GM12875 (cell line): ENCODE measurements at regions not wholly inside any gene's neighbourhood (a gene's known extent, or its start where the extent isn't known, plus 50 kb on each side); places are given as distances from the start of the nearest gene placed in this dataset.

Experiments
- H3K4me3 ChIP-seq: one replicate; pipeline ENCODE4 v1.5.1; 2011; ENCODE audit warnings: low read depth, low read length, control low read depth
- TF ChIP-seq, protein P1 (sequence below): IDR thresholded peaks from 2 replicates; pipeline ENCODE4 v1.5.1; 2011; ENCODE audit warnings: low read depth, mild to moderate bottlenecking, control low read depth, inconsistent platforms, low read length, moderate library complexity, borderline replicate concordance; ENCODE audit not compliant: insufficient read depth

DNA sequence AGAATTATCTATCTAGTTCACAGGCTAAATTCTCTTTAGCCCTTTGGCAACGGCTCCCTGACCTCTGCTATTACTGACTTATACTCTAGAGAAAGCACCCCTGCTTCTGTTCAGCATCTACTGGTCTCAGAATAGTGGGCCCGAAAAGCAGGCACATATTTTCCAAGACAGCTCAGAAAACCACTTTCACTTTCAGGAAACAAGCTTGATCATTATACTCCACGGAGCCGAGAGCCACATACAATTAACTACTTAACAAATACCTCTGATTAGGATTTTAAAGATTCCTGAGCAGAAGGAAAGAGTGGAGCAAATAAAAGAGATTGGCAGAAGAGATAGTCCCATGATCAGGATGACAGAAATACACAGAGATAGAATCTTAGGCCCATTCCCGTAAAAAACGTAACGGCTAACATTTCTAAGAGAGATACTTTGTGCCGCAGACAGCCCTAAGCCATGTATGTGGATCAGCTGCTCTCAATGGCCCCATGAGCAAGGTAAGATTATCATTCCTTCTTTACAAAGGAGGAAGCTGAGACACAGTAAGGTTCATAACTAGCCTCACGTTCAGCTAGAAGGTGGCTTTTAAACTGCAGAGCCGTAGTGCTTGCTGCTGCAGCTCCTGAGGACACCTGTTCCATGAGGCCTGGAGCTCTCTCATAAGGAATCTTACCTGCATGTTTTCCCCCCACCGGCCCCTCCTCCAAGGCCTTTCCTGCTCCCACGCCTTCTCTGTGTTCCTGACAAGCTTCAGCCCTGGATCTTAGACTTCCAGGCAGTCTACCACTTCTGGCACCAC lies 227.2 kb downstream of the FOXO1 start:
- TF ChIP-seq, protein P1, sequence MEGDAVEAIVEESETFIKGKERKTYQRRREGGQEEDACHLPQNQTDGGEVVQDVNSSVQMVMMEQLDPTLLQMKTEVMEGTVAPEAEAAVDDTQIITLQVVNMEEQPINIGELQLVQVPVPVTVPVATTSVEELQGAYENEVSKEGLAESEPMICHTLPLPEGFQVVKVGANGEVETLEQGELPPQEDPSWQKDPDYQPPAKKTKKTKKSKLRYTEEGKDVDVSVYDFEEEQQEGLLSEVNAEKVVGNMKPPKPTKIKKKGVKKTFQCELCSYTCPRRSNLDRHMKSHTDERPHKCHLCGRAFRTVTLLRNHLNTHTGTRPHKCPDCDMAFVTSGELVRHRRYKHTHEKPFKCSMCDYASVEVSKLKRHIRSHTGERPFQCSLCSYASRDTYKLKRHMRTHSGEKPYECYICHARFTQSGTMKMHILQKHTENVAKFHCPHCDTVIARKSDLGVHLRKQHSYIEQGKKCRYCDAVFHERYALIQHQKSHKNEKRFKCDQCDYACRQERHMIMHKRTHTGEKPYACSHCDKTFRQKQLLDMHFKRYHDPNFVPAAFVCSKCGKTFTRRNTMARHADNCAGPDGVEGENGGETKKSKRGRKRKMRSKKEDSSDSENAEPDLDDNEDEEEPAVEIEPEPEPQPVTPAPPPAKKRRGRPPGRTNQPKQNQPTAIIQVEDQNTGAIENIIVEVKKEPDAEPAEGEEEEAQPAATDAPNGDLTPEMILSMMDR, result no peak
- H3K4me3 ChIP-seq, result no peak overlapping the region

DNA sequence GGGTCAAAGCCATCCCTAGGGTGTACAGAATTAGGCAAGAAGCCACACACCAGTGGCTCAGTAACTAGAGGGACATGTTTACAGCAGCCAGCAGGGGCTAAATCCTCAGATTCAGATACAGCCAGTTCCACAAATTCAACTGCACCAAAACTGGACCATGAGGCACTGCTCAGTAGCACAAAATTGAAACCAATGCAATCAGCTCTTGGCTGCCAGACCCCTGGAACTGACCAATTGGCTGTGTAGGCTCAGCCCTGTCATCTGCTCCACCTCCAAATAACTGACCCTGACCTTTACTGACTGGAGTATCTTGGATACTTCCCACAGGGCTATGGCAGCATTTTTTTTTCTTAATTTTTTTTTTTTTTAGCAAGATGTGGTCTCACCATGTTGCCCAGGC lies 226.5 kb downstream of the FOXO1 start:
- H3K4me3 ChIP-seq, result no peak overlapping the region
- TF ChIP-seq, protein P1, result no peak

DNA sequence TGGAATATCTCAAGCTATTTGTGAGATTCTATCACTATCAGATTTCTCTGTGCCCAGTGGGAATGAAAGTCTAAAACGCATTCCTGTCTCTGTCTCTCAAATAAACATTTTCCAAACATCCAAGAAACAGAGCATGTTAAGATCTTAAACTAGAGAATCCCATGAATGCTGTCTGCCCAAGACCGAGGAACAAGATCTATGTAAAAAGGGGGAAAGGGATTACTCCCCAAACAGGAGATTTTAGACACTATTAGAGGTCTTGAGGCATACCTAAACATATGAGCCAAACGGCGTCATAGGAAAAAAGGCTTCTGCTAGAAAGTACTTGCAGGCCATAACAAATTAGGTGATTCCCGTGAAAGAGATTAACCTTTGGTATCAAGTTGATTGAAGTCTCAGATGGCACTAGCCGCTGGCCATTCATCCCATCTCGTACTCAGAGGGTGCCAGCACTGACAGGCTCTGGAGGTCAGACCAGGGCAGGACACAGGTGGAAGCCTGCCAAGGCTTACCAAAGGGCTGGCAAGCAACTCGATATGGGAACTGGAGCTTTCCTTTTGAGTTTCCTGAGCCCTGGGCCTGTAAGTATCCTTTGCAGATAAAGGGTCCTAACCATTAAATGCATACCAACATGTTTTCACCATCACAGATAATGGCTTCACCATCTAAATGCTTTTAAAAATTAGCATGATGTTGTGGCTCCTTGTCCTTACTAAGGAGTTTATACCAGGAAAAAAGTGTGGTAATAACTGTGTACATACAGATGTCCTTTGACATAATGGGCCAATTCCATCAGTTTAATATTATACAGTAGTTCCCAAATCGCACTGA lies 225.2 kb downstream of the FOXO1 start:
- H3K4me3 ChIP-seq, result no peak overlapping the region
- TF ChIP-seq, protein P1, result no peak

DNA sequence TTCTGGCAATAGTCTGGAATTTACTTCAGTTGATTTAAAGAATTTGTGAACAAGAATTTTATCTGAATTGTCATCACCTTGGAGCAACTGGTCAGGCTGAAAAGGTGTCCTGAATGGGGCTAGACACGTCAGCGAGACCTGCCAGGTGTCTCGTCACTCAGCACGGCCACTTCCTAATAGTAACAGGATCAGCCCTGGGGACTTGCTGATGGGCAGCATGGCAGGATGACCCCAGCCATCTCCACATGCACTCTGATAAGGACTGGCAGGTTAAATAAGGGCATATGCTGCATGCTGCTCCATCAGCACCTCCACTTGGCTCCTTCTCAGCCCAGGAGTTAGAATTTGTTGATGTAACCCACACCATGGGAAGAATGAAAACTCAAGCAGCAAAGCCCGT lies 224.2 kb downstream of the FOXO1 start:
- no peak overlapping the region for H3K4me3 ChIP-seq
- TF ChIP-seq, protein P1, result no peak

DNA sequence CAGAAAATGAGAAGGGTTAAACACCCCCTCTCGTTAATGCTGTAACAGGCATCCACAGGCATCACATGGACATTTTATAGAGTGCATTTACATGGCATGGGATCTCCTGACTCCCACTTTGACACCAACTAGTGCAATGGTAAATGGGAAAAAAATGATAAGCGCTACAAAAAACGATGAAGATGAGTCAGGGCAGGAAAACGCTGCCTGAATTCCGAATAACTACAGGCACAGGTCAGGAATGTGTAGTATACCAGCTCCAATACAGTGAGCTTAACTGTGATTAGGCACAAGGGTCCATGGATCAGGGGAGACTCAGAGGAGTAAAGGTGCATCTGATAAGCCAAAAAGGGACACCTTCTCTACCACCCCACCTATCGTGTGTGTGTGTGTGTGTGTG lies 223.6 kb downstream of the FOXO1 start:
- H3K4me3 ChIP-seq, result no peak overlapping the region
- TF ChIP-seq, protein P1, result no peak

DNA sequence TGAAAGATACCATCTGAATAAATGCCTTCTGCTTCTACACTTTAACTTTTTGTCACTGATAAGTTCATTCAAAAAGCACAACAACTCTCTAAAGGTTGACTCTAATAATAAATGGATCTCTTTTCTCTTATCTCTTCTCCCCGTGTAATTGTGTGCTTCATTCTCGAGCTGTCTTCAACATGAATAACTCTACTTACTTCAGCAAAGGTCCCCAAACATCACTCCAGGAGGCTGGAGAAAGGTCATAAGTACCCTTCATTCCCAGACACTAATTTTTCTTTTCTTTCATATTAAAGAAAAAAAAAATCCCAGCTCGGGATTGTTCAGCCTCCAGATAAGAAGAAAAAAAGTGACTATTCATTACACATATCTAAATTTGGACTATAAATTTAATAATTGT lies 222.2 kb downstream of the FOXO1 start:
- TF ChIP-seq, protein P1, result no peak

More for the DNA sequence above, 222.2 kb downstream of the FOXO1 start:
- no peak overlapping the region for H3K4me3 ChIP-seq
